IMR-90 (cell line): ENCODE measurements at regions not wholly inside any gene's neighbourhood (a gene's known extent, or its start where the extent isn't known, plus 50 kb on each side); places are given as distances from the start of the nearest gene placed in this dataset.

ENCODE experiments used
- ATAC-seq: fragments of 200-7000 bp; cut with Tn5 transposase; 2 replicates; pipeline ENCODE4 v1.9.1; 2020; ENCODE audit warnings: low read depth, mild to moderate bottlenecking, moderate library complexity
- BruUV-seq: library from RNA; stranded (reverse); fragments of 400-500 nt; replicated peaks from 2 replicates; lab custom pipeline; 2021; lab: Mats Ljungman, UMichigan
- CTCF ChIA-PET: fragments of 300-600 bp; formaldehyde crosslinking; extraction: SDS; loops from one replicate; lab custom pipeline; 2021; ENCODE audit warnings: antibody characterized with exemption; lab: Yijun Ruan, JAX
- POLR2A ChIA-PET: fragments of 300-600 bp; sonication (Branson Sonifier 250); formaldehyde crosslinking; loops from one replicate; lab custom pipeline; 2022; ENCODE audit warnings: antibody characterized with exemption; ENCODE audit not compliant: unreplicated experiment; lab: Charles Lee
- DNase-seq: peaks from one replicate; pipeline ENCODE4 v3.0.0; 2013
- H2AFZ ChIP-seq: replicated peaks from 2 replicates; pipeline ENCODE3; 2013; ENCODE audit warnings: low read length, mild to moderate bottlenecking; ENCODE audit not compliant: poor library complexity
- H2AK5ac ChIP-seq: 2 replicates; pipeline ENCODE4 v1.6.1; 2013; ENCODE audit warnings: low read depth, low read length, inconsistent platforms
- H2AK9ac ChIP-seq: replicated peaks from 2 replicates; pipeline ENCODE3; 2013; ENCODE audit warnings: mild to moderate bottlenecking, low read depth, low read length, moderate library complexity; ENCODE audit not compliant: poor library complexity
- H2BK120ac ChIP-seq: 2 replicates; pipeline ENCODE4 v1.6.1; 2013; ENCODE audit warnings: low read depth, low read length, inconsistent platforms
- H2BK15ac ChIP-seq: 3 replicates; pipeline ENCODE4 v1.6.1; 2013; ENCODE audit warnings: low read depth, low read length, inconsistent platforms
- H2BK20ac ChIP-seq: 2 replicates; pipeline ENCODE4 v1.6.1; 2013; ENCODE audit warnings: low read depth, mild to moderate bottlenecking, inconsistent platforms, low read length, moderate library complexity
- H2BK5ac ChIP-seq: 2 replicates; pipeline ENCODE4 v1.6.1; 2013; ENCODE audit warnings: mild to moderate bottlenecking, low read depth, low read length, inconsistent platforms; ENCODE audit not compliant: poor library complexity, severe bottlenecking
- H3K14ac ChIP-seq: replicated peaks from 2 replicates; pipeline ENCODE4 v1.6.1; 2013; ENCODE audit warnings: low read depth, low read length, inconsistent platforms
- H3K18ac ChIP-seq: 2 replicates; pipeline ENCODE4 v1.6.1; 2013; ENCODE audit warnings: low read depth, low read length, control low read depth
- H3K23ac ChIP-seq: 2 replicates; pipeline ENCODE4 v1.6.1; 2013; ENCODE audit warnings: low read depth, low read length, inconsistent platforms
- H3K27ac ChIP-seq: 2 replicates; pipeline ENCODE4 v1.5.1; 2013; ENCODE audit warnings: mild to moderate bottlenecking, control low read depth, low read length; ENCODE audit not compliant: insufficient read depth
- H3K27me3 ChIP-seq: 2 replicates; pipeline ENCODE4 v1.6.1; 2013; ENCODE audit warnings: low read length; ENCODE audit not compliant: control insufficient read depth, insufficient read depth
- H3K36me3 ChIP-seq: 2 replicates; pipeline ENCODE4 v1.6.1; 2013; ENCODE audit warnings: low read length, mixed read lengths; ENCODE audit not compliant: control insufficient read depth, insufficient read depth
- H3K4ac ChIP-seq: 2 replicates; pipeline ENCODE4 v1.6.1; 2013; ENCODE audit warnings: low read depth, low read length, inconsistent platforms
- H3K4me1 ChIP-seq: 2 replicates; pipeline ENCODE4 v1.6.1; 2013; ENCODE audit warnings: low read length, mixed read lengths; ENCODE audit not compliant: control insufficient read depth, insufficient read depth
- H3K4me2 ChIP-seq: 2 replicates; pipeline ENCODE4 v1.6.1; 2013; ENCODE audit warnings: low read depth, mild to moderate bottlenecking, control low read depth, low read length, moderate library complexity
- H3K4me3 ChIP-seq: 2 replicates; pipeline ENCODE4 v1.5.1; 2013; ENCODE audit warnings: low read depth, mild to moderate bottlenecking, control low read depth, low read length, moderate library complexity; ENCODE audit not compliant: insufficient read depth
- H3K56ac ChIP-seq: 2 replicates; pipeline ENCODE4 v1.6.1; 2013; ENCODE audit warnings: low read length, inconsistent platforms; ENCODE audit not compliant: insufficient read depth; ENCODE audit errors: extremely low read depth
- H3K79me1 ChIP-seq, 2 experiments: 2 replicates each; pipeline ENCODE4 v1.6.1; 2013; ENCODE audit warnings: low read length in 2 of 2, inconsistent platforms in 1 of 2, low read depth in 1 of 2
- H3K9ac ChIP-seq: 2 replicates; pipeline ENCODE4 v1.6.1; 2013; ENCODE audit warnings: low read depth, low read length, control low read depth
- H3K9me1 ChIP-seq: 2 replicates; pipeline ENCODE4 v1.6.1; 2013; ENCODE audit warnings: low read length, inconsistent platforms; ENCODE audit not compliant: insufficient read depth
- H3K9me3 ChIP-seq: 2 replicates; pipeline ENCODE4 v1.6.1; 2013; ENCODE audit warnings: low read length; ENCODE audit not compliant: control insufficient read depth, insufficient read depth
- H4K20me1 ChIP-seq: 2 replicates; pipeline ENCODE4 v1.6.1; 2013; ENCODE audit warnings: low read length, inconsistent platforms; ENCODE audit not compliant: insufficient read depth
- H4K5ac ChIP-seq: 2 replicates; pipeline ENCODE4 v1.6.1; 2013; ENCODE audit warnings: mild to moderate bottlenecking, low read depth, low read length, control low read depth
- H4K8ac ChIP-seq, 2 experiments: 2 replicates each; pipeline ENCODE4 v1.6.1; 2013; ENCODE audit warnings: low read depth in 2 of 2, low read length in 2 of 2, control low read depth in 1 of 2, inconsistent platforms in 1 of 2
- H4K91ac ChIP-seq: 2 replicates; pipeline ENCODE4 v1.6.1; 2013; ENCODE audit warnings: low read depth, low read length, inconsistent platforms; ENCODE audit not compliant: insufficient read depth
- FOS ChIP-seq: fragments of 150-350 bp; IDR thresholded peaks from 2 replicates; pipeline ENCODE4 v1.6.1; 2016; ENCODE audit warnings: low read depth, low read length
- MAZ ChIP-seq: IDR thresholded peaks from 2 replicates; pipeline ENCODE4 v1.6.1; 2012; ENCODE audit warnings: low read depth, mild to moderate bottlenecking, low read length, improper control_type of control experiment, moderate library complexity, borderline replicate concordance
- NFE2L2 ChIP-seq: fragments of 150-350 bp; IDR thresholded peaks from 2 replicates; pipeline ENCODE4 v1.6.1; 2016; ENCODE audit warnings: low read depth, mild to moderate bottlenecking, low read length
- POLR2A ChIP-seq: IDR thresholded peaks from 2 replicates; pipeline ENCODE4 v1.6.1; 2012; ENCODE audit warnings: mild to moderate bottlenecking, low read depth, low read length
- RCOR1 ChIP-seq: IDR thresholded peaks from 2 replicates; pipeline ENCODE4 v1.6.1; 2012; ENCODE audit warnings: mild to moderate bottlenecking, low read length, improper control_type of control experiment; ENCODE audit not compliant: insufficient replicate concordance
- RFX5 ChIP-seq: IDR thresholded peaks from 2 replicates; pipeline ENCODE4 v1.8.0; 2012; ENCODE audit warnings: low read depth, mild to moderate bottlenecking, low read length, moderate library complexity
- WGBS, 2 experiments: methylation state at CpG; one replicate each; pipeline versions ENCODE4 v1.1.5 to v1.1.7; 2013; ENCODE audit warnings: missing lambda C conversion rate in 2 of 2; ENCODE audit not compliant: insufficient read length in 1 of 2; ENCODE audit errors: extremely low coverage in 2 of 2; 5-methylcytosine and 5-hydroxymethylcytosine counted together
- dilution Hi-C: fragments of 300-500 bp; cut with HindIII; formaldehyde crosslinking; loops from one replicate; pipeline ENCODE4 v1.14.3; 2018; ENCODE audit warnings: low sequenced_read_pairs; ENCODE audit not compliant: unreplicated experiment
- in situ Hi-C: fragments of 300-500 bp; cut with MboI; formaldehyde crosslinking; loops from 3 replicates; pipeline ENCODE4 v1.14.3; 2019; ENCODE audit warnings: low sequenced_read_pairs, inconsistent platforms, mixed read lengths
- intact Hi-C: fragments of 100-400 bp; cut with micrococcal nuclease; formaldehyde crosslinking; loops from 2 replicates; pipeline ENCODE4 v1.10.0; 2022
- TF ChIP-seq, protein P1 (sequence below): conservative IDR thresholded peaks from 2 replicates; pipeline ENCODE4 v1.5.1; 2012; ENCODE audit warnings: mild to moderate bottlenecking, low read depth, low read length, improper control_type of control experiment
- TF ChIP-seq, protein P2 (sequence below): fragments of 150-350 bp; IDR thresholded peaks from 2 replicates; pipeline ENCODE4 v1.6.1; 2017; ENCODE audit warnings: mild to moderate bottlenecking, antibody characterized with exemption, low read length, low read depth
- TF ChIP-seq, protein P3 (sequence below): fragments of 150-350 bp; IDR thresholded peaks from 2 replicates; pipeline ENCODE4 v1.6.1; 2016; ENCODE audit warnings: low read depth, mild to moderate bottlenecking, low read length, moderate library complexity, borderline replicate concordance

DNA sequence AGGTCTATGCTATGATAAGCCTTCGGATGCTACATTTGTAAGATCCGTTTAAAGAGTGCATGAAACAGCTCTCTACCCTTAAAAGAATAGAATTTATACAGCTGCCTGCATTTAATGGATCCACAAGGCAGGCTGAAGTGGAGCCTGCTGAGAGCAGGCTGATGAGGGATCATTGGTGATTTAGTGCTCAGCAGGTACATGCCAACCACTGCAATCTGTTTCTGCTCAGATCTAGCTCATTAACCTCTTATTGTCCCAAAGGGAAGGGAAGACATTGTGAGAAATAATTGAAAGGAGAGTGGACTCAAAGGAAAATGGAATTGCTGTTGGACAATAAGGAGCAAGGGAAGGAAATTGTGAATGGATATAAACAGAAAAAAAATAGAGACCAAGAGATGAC lies 822.6 kb downstream of the TRIB2 start:
- H3K9ac ChIP-seq: no peak overlapping the region
- peaks cover 2% of the 10 kb centered on the region; the same call in 1 of the 2 replicates for H3K9me3 ChIP-seq
- no peak overlapping the region for H3K4me2 ChIP-seq
- no peak overlapping the region for H3K27ac ChIP-seq
- POLR2A ChIA-PET: no interaction called here
- H2BK120ac ChIP-seq: no peak overlapping the region
- H3K18ac ChIP-seq: no peak overlapping the region
- no peaks in the 10 kb centered on the region for H3K4me1 ChIP-seq
- H3K14ac ChIP-seq: no peak overlapping the region
- CTCF ChIA-PET: no interaction called here
- no CpG with 5 or more reads among the region's 2 CpGs for WGBS, 2 experiments
- no peak overlapping the region for H4K91ac ChIP-seq
- no TSS peak for BruUV-seq
- no peak for DNase-seq
- H2BK5ac ChIP-seq: no peak overlapping the region
- no peak overlapping the region for H2AK9ac ChIP-seq
- in situ Hi-C loops (no loop called here), dilution Hi-C loops (no loop called here), intact Hi-C loops (no loop called here)
- H3K36me3 ChIP-seq: no peaks in the 10 kb centered on the region
- H2AK5ac ChIP-seq: no peak overlapping the region
- H3K9me1 ChIP-seq: no peaks in the 10 kb centered on the region
- H4K20me1 ChIP-seq: no peaks in the 10 kb centered on the region
- H3K4me3 ChIP-seq: no peak overlapping the region
- no peak overlapping the region for H2AFZ ChIP-seq
- ATAC-seq: no peak
- no peak overlapping the region for H4K8ac ChIP-seq
- H3K56ac ChIP-seq: no peak overlapping the region
- no peak overlapping the region for H2BK20ac ChIP-seq
- H3K27me3 ChIP-seq: no peaks in the 10 kb centered on the region
- no peak overlapping the region for H3K23ac ChIP-seq
- no peak overlapping the region for H3K4ac ChIP-seq
- H4K5ac ChIP-seq: no peak overlapping the region
- TF ChIP-seq, protein P1, sequence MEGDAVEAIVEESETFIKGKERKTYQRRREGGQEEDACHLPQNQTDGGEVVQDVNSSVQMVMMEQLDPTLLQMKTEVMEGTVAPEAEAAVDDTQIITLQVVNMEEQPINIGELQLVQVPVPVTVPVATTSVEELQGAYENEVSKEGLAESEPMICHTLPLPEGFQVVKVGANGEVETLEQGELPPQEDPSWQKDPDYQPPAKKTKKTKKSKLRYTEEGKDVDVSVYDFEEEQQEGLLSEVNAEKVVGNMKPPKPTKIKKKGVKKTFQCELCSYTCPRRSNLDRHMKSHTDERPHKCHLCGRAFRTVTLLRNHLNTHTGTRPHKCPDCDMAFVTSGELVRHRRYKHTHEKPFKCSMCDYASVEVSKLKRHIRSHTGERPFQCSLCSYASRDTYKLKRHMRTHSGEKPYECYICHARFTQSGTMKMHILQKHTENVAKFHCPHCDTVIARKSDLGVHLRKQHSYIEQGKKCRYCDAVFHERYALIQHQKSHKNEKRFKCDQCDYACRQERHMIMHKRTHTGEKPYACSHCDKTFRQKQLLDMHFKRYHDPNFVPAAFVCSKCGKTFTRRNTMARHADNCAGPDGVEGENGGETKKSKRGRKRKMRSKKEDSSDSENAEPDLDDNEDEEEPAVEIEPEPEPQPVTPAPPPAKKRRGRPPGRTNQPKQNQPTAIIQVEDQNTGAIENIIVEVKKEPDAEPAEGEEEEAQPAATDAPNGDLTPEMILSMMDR: no peak
- TF ChIP-seq RFX5 (no peak), POLR2A (no peak), RCOR1 (no peak), NFE2L2 (no peak), FOS (no peak), MAZ (no peak)
- TF ChIP-seq, protein P2, sequence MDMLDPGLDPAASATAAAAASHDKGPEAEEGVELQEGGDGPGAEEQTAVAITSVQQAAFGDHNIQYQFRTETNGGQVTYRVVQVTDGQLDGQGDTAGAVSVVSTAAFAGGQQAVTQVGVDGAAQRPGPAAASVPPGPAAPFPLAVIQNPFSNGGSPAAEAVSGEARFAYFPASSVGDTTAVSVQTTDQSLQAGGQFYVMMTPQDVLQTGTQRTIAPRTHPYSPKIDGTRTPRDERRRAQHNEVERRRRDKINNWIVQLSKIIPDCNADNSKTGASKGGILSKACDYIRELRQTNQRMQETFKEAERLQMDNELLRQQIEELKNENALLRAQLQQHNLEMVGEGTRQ: no peak
- TF ChIP-seq, protein P3, sequence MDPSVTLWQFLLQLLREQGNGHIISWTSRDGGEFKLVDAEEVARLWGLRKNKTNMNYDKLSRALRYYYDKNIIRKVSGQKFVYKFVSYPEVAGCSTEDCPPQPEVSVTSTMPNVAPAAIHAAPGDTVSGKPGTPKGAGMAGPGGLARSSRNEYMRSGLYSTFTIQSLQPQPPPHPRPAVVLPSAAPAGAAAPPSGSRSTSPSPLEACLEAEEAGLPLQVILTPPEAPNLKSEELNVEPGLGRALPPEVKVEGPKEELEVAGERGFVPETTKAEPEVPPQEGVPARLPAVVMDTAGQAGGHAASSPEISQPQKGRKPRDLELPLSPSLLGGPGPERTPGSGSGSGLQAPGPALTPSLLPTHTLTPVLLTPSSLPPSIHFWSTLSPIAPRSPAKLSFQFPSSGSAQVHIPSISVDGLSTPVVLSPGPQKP: no peak
- H2BK15ac ChIP-seq: no peak overlapping the region
- no peaks in the 10 kb centered on the region for H3K79me1 ChIP-seq
